ENCODE measurements at regions not wholly inside any gene's neighbourhood (a gene's known extent, or its start where the extent isn't known, plus 50 kb on each side); places are given as distances from the start of the nearest gene placed in this dataset.

DNA sequence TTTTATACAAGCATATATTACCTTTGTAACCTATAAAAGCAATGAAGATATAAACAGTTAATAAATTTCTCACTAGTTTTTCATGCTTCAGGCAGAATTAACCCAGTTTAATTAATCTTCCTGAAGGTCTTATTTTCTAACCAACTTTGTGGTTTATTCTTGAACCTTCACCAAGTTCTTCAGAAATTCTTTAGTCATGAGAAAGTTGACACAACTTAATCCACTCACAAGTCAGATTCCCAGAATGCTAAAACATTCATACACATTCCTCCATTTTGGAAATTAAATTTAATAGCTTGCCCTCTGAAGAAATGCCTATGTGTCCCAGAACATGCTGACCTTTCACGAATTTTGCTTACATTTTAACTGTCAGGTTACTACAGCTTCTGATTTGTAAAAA is 105.4 kb upstream of the PAM start:
- no peak for TF ChIP-seq CTCF (conservative IDR thresholded peaks at IDR 0.05; ENCODE audit: low read depth in 2 of 2)
- TF ChIP-seq, protein P1, sequence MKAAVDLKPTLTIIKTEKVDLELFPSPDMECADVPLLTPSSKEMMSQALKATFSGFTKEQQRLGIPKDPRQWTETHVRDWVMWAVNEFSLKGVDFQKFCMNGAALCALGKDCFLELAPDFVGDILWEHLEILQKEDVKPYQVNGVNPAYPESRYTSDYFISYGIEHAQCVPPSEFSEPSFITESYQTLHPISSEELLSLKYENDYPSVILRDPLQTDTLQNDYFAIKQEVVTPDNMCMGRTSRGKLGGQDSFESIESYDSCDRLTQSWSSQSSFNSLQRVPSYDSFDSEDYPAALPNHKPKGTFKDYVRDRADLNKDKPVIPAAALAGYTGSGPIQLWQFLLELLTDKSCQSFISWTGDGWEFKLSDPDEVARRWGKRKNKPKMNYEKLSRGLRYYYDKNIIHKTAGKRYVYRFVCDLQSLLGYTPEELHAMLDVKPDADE (IDR thresholded peaks at IDR 0.05), result no peak
